ENCODE measurements at regions not wholly inside any gene's neighbourhood (a gene's known extent, or its start where the extent isn't known, plus 50 kb on each side); places are given as distances from the start of the nearest gene placed in this dataset.
A peak's percentile ranks its signal among the peaks of the same experiment; 100 is the strongest.

GRCh38 chr9:119033596-119033995 lies 335.6 kb downstream of the BRINP1 start:
- H3K4me3 ChIP-seq: no peak overlapping the region
- DNase-seq: no peak
- H3K9me3 ChIP-seq: no peaks in the 10 kb centered on the region
- no peaks in the 10 kb centered on the region for H3K27me3 ChIP-seq
- H3K36me3 ChIP-seq: no peaks in the 10 kb centered on the region

GRCh38 chr9:119036969-119037368 lies 332.3 kb downstream of the BRINP1 start:
- H3K4me3 ChIP-seq: no peak overlapping the region
- H3K9me3 ChIP-seq: no peaks in the 10 kb centered on the region

GRCh38 chr9:119043996-119044395 lies 325.2 kb downstream of the BRINP1 start:
- H3K27me3 ChIP-seq: no peaks in the 10 kb centered on the region
- no peaks in the 10 kb centered on the region for H3K36me3 ChIP-seq
- no peaks in the 10 kb centered on the region for H3K9me3 ChIP-seq
- H3K4me3 ChIP-seq: no peak overlapping the region
- DNase-seq: no peak

More at GRCh38 chr9:119036969-119037368, 332.3 kb downstream of the BRINP1 start:
- H3K36me3 ChIP-seq: no peaks in the 10 kb centered on the region
- no peaks in the 10 kb centered on the region for H3K27me3 ChIP-seq
- DNase-seq: no peak

- no peaks in the 10 kb centered on the region for H3K27me3 ChIP-seq
- no peak overlapping the region for H3K4me3 ChIP-seq
- no peak for DNase-seq
- no peaks in the 10 kb centered on the region for H3K9me3 ChIP-seq
- no peaks in the 10 kb centered on the region for H3K36me3 ChIP-seq
Observed at GRCh38 chr9:119044806-119045205, 324.4 kb downstream of the BRINP1 start.

GRCh38 chr9:119047513-119048307 lies 321.5 kb downstream of the BRINP1 start:
- Histone ChIP-seq H3K4me3 (no peak overlapping the region), H3K9me3 (no peaks in the 10 kb centered on the region), H3K27me3 (no peaks in the 10 kb centered on the region), H3K36me3 (no peaks in the 10 kb centered on the region)
- DNase-seq: no peak

- H3K36me3 ChIP-seq: no peaks in the 10 kb centered on the region
- no peak for DNase-seq
- no peak overlapping the region for H3K4me3 ChIP-seq
- H3K9me3 ChIP-seq: no peaks in the 10 kb centered on the region
- H3K27me3 ChIP-seq: no peaks in the 10 kb centered on the region
Observed at GRCh38 chr9:119050281-119050680, 319.0 kb downstream of the BRINP1 start.

- Histone ChIP-seq H3K36me3 (no peaks in the 10 kb centered on the region), H3K4me3 (no peak overlapping the region), H3K27me3 (no peaks in the 10 kb centered on the region), H3K9me3 (no peaks in the 10 kb centered on the region)
- peak; percentile 49 for DNase-seq
Observed at GRCh38 chr9:119052339-119053030, 316.8 kb downstream of the BRINP1 start.

- no peaks in the 10 kb centered on the region for H3K27me3 ChIP-seq
- no peaks in the 10 kb centered on the region for H3K9me3 ChIP-seq
- no peak overlapping the region for H3K4me3 ChIP-seq
- no peaks in the 10 kb centered on the region for H3K36me3 ChIP-seq
- no peak for DNase-seq
Observed at GRCh38 chr9:119053070-119053469, 316.2 kb downstream of the BRINP1 start.

- Histone ChIP-seq H3K9me3 (no peaks in the 10 kb centered on the region), H3K27me3 (no peaks in the 10 kb centered on the region), H3K4me3 (no peak overlapping the region), H3K36me3 (no peaks in the 10 kb centered on the region)
- DNase-seq: no peak
Observed at GRCh38 chr9:119060629-119061385, 308.4 kb downstream of the BRINP1 start.

GRCh38 chr9:119071636-119072035 lies 297.6 kb downstream of the BRINP1 start:
- H3K36me3 ChIP-seq: no peaks in the 10 kb centered on the region
- DNase-seq: no peak
- H3K27me3 ChIP-seq: no peaks in the 10 kb centered on the region
- H3K4me3 ChIP-seq: no peak overlapping the region
- no peaks in the 10 kb centered on the region for H3K9me3 ChIP-seq

- H3K4me3 ChIP-seq: no peak overlapping the region
- DNase-seq: no peak
- H3K27me3 ChIP-seq: no peaks in the 10 kb centered on the region
- H3K36me3 ChIP-seq: no peaks in the 10 kb centered on the region
- H3K9me3 ChIP-seq: no peaks in the 10 kb centered on the region
Observed at GRCh38 chr9:119074017-119074416, 295.2 kb downstream of the BRINP1 start.

GRCh38 chr9:119078015-119078414 lies 291.2 kb downstream of the BRINP1 start:
- no peak for DNase-seq
- Histone ChIP-seq H3K9me3 (no peaks in the 10 kb centered on the region), H3K27me3 (no peaks in the 10 kb centered on the region), H3K4me3 (no peak overlapping the region), H3K36me3 (no peaks in the 10 kb centered on the region)

GRCh38 chr9:119083673-119084072 lies 285.6 kb downstream of the BRINP1 start:
- no peaks in the 10 kb centered on the region for H3K9me3 ChIP-seq
- no peak for DNase-seq

GRCh38 chr9:119086590-119086989 lies 282.6 kb downstream of the BRINP1 start:
- H3K9me3 ChIP-seq: no peaks in the 10 kb centered on the region
- no peaks in the 10 kb centered on the region for H3K27me3 ChIP-seq
- no peak for DNase-seq

More at GRCh38 chr9:119083673-119084072, 285.6 kb downstream of the BRINP1 start:
- no peak overlapping the region for H3K4me3 ChIP-seq
- H3K36me3 ChIP-seq: no peaks in the 10 kb centered on the region
- H3K27me3 ChIP-seq: no peaks in the 10 kb centered on the region

GRCh38 chr9:119088002-119088547 lies 281.2 kb downstream of the BRINP1 start:
- H3K36me3 ChIP-seq: no peaks in the 10 kb centered on the region
- no peaks in the 10 kb centered on the region for H3K9me3 ChIP-seq
- H3K4me3 ChIP-seq: no peak overlapping the region
- DNase-seq: no peak
- no peaks in the 10 kb centered on the region for H3K27me3 ChIP-seq

More at GRCh38 chr9:119086590-119086989, 282.6 kb downstream of the BRINP1 start:
- Histone ChIP-seq H3K4me3 (no peak overlapping the region), H3K36me3 (no peaks in the 10 kb centered on the region)

GRCh38 chr9:119091074-119091473 lies 278.2 kb downstream of the BRINP1 start:
- Histone ChIP-seq H3K4me3 (no peak overlapping the region), H3K9me3 (no peaks in the 10 kb centered on the region), H3K27me3 (no peaks in the 10 kb centered on the region), H3K36me3 (no peaks in the 10 kb centered on the region)
- peak; percentile 44 for DNase-seq

- Histone ChIP-seq H3K4me3 (no peak overlapping the region), H3K36me3 (no peaks in the 10 kb centered on the region), H3K9me3 (no peaks in the 10 kb centered on the region), H3K27me3 (no peaks in the 10 kb centered on the region)
- peak; percentile 13 for DNase-seq
Observed at GRCh38 chr9:119092125-119092524, 277.1 kb downstream of the BRINP1 start.
